B cell (primary cell): ENCODE measurements at regions not wholly inside any gene's neighbourhood (a gene's known extent, or its start where the extent isn't known, plus 50 kb on each side); places are given as distances from the start of the nearest gene placed in this dataset.

Experiments
- ATAC-seq: fragments of 200-7000 bp; cut with Tn5 transposase; one replicate; pipeline ENCODE4 v1.10.0; 2021; ENCODE audit warnings: low read depth, mild to moderate bottlenecking, moderate number of reproducible peaks, moderate library complexity
- CTCF ChIA-PET: fragments of 350-600 bp; sonication (Branson Sonifier 250); formaldehyde crosslinking; loops from one replicate; lab custom pipeline; 2021; ENCODE audit warnings: antibody characterized with exemption, inconsistent platforms; lab: Charles Lee
- POLR2A ChIA-PET: fragments of 350-600 bp; sonication (Branson Sonifier 250); formaldehyde crosslinking; loops from one replicate; lab custom pipeline; 2021; ENCODE audit warnings: antibody characterized with exemption; lab: Charles Lee
- DNase-seq: peaks from one replicate; pipeline ENCODE4 v3.0.0; 2013
- H2AFZ ChIP-seq: 2 replicates; pipeline ENCODE4 v1.6.1; 2012; ENCODE audit warnings: mild to moderate bottlenecking, low read depth, low read length; ENCODE audit not compliant: insufficient read depth, poor library complexity, severe bottlenecking
- H3K27ac ChIP-seq, 2 donors: 1 replicate in 1 of 2; 2 replicates in 1 of 2; pipeline ENCODE4 v1.5.1; 2012 to 2013; ENCODE audit warnings: low read length in 2 of 2, mild to moderate bottlenecking in 2 of 2, moderate library complexity in 1 of 2
- H3K27me3 ChIP-seq, 4 experiments: fragments of 200-600 bp in 1 of 4; sonication (generic) in 1 of 4; replicated peaks in 1 of 4; 1 replicate in 2 of 4; 2 replicates in 2 of 4; pipeline versions ENCODE4 v1.6.1 to v1.7.0; 2013 to 2016; ENCODE audit warnings: low read length in 3 of 4, mild to moderate bottlenecking in 2 of 4, mixed read lengths in 1 of 4, moderate library complexity in 1 of 4; ENCODE audit not compliant: insufficient read depth in 4 of 4, control insufficient read depth in 3 of 4; ENCODE audit errors: control extremely low read depth in 1 of 4
- H3K36me3 ChIP-seq, 2 experiments: replicated peaks in 1 of 2; 1 replicate in 1 of 2; 2 replicates in 1 of 2; pipeline versions ENCODE4 v1.6.1 to v1.7.1; 2013; ENCODE audit warnings: low read length in 1 of 2; ENCODE audit not compliant: insufficient read depth in 2 of 2, control insufficient read depth in 1 of 2; ENCODE audit errors: control extremely low read depth in 1 of 2, extremely low read depth in 1 of 2
- H3K4me1 ChIP-seq, 2 donors: fragments of 200-600 bp in 1 of 2; sonication (generic) in 1 of 2; 1 replicate in 1 of 2; 2 replicates in 1 of 2; pipeline versions ENCODE4 v1.5.1 to v1.6.1; 2013 to 2017; ENCODE audit warnings: low read length in 2 of 2; ENCODE audit not compliant: control insufficient read depth in 2 of 2, insufficient read depth in 2 of 2
- H3K4me2 ChIP-seq: replicated peaks from 2 replicates; pipeline ENCODE3; 2012; ENCODE audit warnings: mild to moderate bottlenecking, low read depth, low read length; ENCODE audit not compliant: poor library complexity, severe bottlenecking
- H3K4me3 ChIP-seq, 5 experiments: fragments of 200-600 bp in 1 of 5; sonication (generic) in 1 of 5; 1 replicate in 3 of 5; 2 replicates in 2 of 5; pipeline versions ENCODE4 v1.5.1 to v1.7.0; 2011 to 2016; ENCODE audit warnings: low read length in 4 of 5, mild to moderate bottlenecking in 4 of 5, low read depth in 2 of 5, control low read depth in 1 of 5, moderate library complexity in 1 of 5; ENCODE audit not compliant: insufficient read depth in 1 of 5; ENCODE audit errors: control extremely low read depth in 1 of 5, extremely low read depth in 1 of 5
- H3K79me2 ChIP-seq: fragments of 200-600 bp; sonication (generic); one replicate; pipeline ENCODE4 v1.6.0; 2016; ENCODE audit warnings: low read length; ENCODE audit not compliant: control insufficient read depth, insufficient read depth
- H3K9ac ChIP-seq: fragments of 200-600 bp; sonication (generic); 2 replicates; pipeline ENCODE4 v1.6.1; 2017; ENCODE audit warnings: mild to moderate bottlenecking, low read length, moderate library complexity
- H3K9me3 ChIP-seq, 3 donors: one replicate each; pipeline versions ENCODE4 v1.6.1 to v1.7.1; 2013; ENCODE audit warnings: low read length in 2 of 3; ENCODE audit not compliant: control insufficient read depth in 2 of 3, insufficient read depth in 1 of 3; ENCODE audit errors: control extremely low read depth in 1 of 3
- H4K20me1 ChIP-seq: 2 replicates; pipeline ENCODE4 v1.6.0; 2012; ENCODE audit warnings: mild to moderate bottlenecking, low read length; ENCODE audit not compliant: insufficient read depth, control insufficient read depth, poor library complexity, severe bottlenecking
- H3K27ac Mint-ChIP-seq: one replicate; pipeline ENCODE4 v1.8.0; 2021; ENCODE audit warnings: mixed read lengths
- H3K27me3 Mint-ChIP-seq: one replicate; pipeline ENCODE4 v1.8.0; 2021; ENCODE audit warnings: mixed read lengths
- H3K4me1 Mint-ChIP-seq: one replicate; pipeline ENCODE4 v1.8.0; 2021; ENCODE audit warnings: mixed read lengths
- H3K4me3 Mint-ChIP-seq: one replicate; pipeline ENCODE4 v1.8.0; 2021; ENCODE audit warnings: mixed read lengths
- H3K9me3 Mint-ChIP-seq: one replicate; pipeline ENCODE4 v1.8.0; 2022; ENCODE audit warnings: mixed read lengths; ENCODE audit not compliant: insufficient read depth
- EZH2 ChIP-seq: IDR thresholded peaks from 2 replicates; pipeline ENCODE4 v1.6.1; 2012; ENCODE audit warnings: borderline replicate concordance, low read depth, mild to moderate bottlenecking, moderate library complexity, low read length; ENCODE audit not compliant: insufficient read depth, poor library complexity, severe bottlenecking
- WGBS: methylation state at CpG from one replicate; pipeline ENCODE4 v1.1.5; 2013; ENCODE audit warnings: missing lambda C conversion rate; ENCODE audit not compliant: insufficient coverage; 5-methylcytosine and 5-hydroxymethylcytosine counted together
- intact Hi-C: fragments of 100-400 bp; cut with micrococcal nuclease; formaldehyde crosslinking; loops from one replicate; pipeline ENCODE4 v1.10.0; 2022
- TF ChIP-seq, protein P1 (sequence below): fragments of 200-600 bp; IDR thresholded peaks from one replicate; pipeline ENCODE4 v1.8.0; 2022; ENCODE audit warnings: antibody characterized with exemption, mild to moderate bottlenecking

DNA sequence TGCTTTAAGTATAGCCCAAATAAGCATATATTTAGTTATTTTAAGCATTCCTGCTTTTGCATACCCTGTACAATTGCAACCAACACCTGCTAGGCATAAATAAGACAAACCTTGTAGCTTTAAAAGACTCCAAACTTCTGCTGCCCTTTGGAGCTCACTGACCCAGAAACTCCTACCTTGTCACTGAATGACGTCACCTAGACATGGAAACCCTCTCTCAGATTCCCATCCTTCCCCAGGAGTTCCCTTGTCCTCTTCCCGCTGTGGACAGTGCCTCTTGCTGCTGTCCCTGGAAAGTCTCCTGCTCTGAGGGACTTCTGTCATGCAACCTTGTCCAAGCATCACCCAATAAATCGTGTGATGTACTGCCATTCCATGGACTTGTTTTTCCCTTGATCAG is 507.2 kb downstream of the GRXCR1 start:
- Histone ChIP-seq H3K27ac (no peak overlapping the region), H3K9ac (no peak overlapping the region), H3K27me3 (no peaks in the 10 kb centered on the region), H3K4me3 (no peak overlapping the region), H3K36me3 (no peaks in the 10 kb centered on the region), H3K4me2 (no peak overlapping the region), H3K9me3 (no peaks in the 10 kb centered on the region), H3K79me2 (no peaks in the 10 kb centered on the region), H2AFZ (no peak overlapping the region), H3K4me1 (no peaks in the 10 kb centered on the region), H4K20me1 (no peaks in the 10 kb centered on the region)
- DNase-seq (no peak), ATAC-seq (no peak)
- ChIA-PET CTCF (no interaction called here), POLR2A (no interaction called here)
- no peak overlapping the region for H3K4me3 Mint-ChIP-seq
- H3K9me3 Mint-ChIP-seq, result peaks cover 6% of the 10 kb centered on the region
- H3K27me3 Mint-ChIP-seq, result no peaks in the 10 kb centered on the region
- WGBS, result 88% methylated on average over 3 of the region's 3 CpGs
- TF ChIP-seq EZH2, result no peak
- TF ChIP-seq, protein P1, sequence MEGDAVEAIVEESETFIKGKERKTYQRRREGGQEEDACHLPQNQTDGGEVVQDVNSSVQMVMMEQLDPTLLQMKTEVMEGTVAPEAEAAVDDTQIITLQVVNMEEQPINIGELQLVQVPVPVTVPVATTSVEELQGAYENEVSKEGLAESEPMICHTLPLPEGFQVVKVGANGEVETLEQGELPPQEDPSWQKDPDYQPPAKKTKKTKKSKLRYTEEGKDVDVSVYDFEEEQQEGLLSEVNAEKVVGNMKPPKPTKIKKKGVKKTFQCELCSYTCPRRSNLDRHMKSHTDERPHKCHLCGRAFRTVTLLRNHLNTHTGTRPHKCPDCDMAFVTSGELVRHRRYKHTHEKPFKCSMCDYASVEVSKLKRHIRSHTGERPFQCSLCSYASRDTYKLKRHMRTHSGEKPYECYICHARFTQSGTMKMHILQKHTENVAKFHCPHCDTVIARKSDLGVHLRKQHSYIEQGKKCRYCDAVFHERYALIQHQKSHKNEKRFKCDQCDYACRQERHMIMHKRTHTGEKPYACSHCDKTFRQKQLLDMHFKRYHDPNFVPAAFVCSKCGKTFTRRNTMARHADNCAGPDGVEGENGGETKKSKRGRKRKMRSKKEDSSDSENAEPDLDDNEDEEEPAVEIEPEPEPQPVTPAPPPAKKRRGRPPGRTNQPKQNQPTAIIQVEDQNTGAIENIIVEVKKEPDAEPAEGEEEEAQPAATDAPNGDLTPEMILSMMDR, result no peak
- intact Hi-C loops, result no loop called here
- no peak overlapping the region for H3K27ac Mint-ChIP-seq
- H3K4me1 Mint-ChIP-seq, result no peaks in the 10 kb centered on the region

DNA sequence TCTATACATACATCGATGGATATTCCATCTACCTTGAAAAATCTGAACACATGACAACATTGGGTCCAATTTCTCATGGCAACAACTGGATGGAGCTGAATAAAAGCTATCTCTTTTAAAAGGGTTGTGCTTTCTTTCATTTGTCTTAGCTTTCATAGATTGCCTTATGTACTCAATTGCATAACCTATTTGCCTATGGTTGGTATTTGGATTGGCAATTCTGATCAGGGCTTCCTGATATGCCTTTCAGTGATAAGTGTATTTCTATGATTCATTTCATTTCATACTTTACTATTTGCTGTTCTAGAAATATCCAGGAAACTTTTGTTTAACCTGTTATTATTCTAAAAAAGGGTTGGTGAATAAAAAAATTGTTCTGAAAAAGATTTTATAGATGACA is 509.9 kb downstream of the GRXCR1 start:
- Histone ChIP-seq H3K9ac (no peak overlapping the region), H3K9me3 (peaks cover 0 to 8% (median 6%) of the 10 kb centered on the region in 3 donors), H3K27ac (no peak overlapping the region), H3K4me1 (no peaks in the 10 kb centered on the region), H3K27me3 (no peaks in the 10 kb centered on the region), H3K4me3 (no peak overlapping the region), H3K4me2 (no peak overlapping the region), H3K36me3 (no peaks in the 10 kb centered on the region), H2AFZ (no peak overlapping the region), H3K79me2 (no peaks in the 10 kb centered on the region), H4K20me1 (no peaks in the 10 kb centered on the region)
- intact Hi-C loops, result no loop called here
- no peaks in the 10 kb centered on the region for H3K4me1 Mint-ChIP-seq
- no peaks in the 10 kb centered on the region for H3K27me3 Mint-ChIP-seq
- TF ChIP-seq, protein P1, result no peak
- TF ChIP-seq EZH2, result no peak
- CTCF ChIA-PET, result no interaction called here
- no peak overlapping the region for H3K27ac Mint-ChIP-seq
- DNase-seq, result no peak
- WGBS, result 100% methylated on average over 1 of the region's 1 CpG
- POLR2A ChIA-PET, result no interaction called here
- peaks cover 3% of the 10 kb centered on the region for H3K9me3 Mint-ChIP-seq
- no peak for ATAC-seq
- H3K4me3 Mint-ChIP-seq, result no peak overlapping the region
